Right lobe of liver (tissue), 4 donors: ENCODE measurements at regions not wholly inside any gene's neighbourhood (a gene's known extent, or its start where the extent isn't known, plus 50 kb on each side); places are given as distances from the start of the nearest gene placed in this dataset.

Experiments used
- CTCF ChIP-seq, 4 donors: fragments of 200-600 bp in 3 of 4; fragments of 450-650 bp in 1 of 4; IDR thresholded peaks; one replicate each; pipeline versions ENCODE4 v1.5.1 to v1.8.0; 2016 to 2022; ENCODE audit warnings: antibody characterized with exemption in 4 of 4, mild to moderate bottlenecking in 2 of 4
- POLR2A ChIP-seq: fragments of 450-650 bp; IDR thresholded peaks from one replicate; pipeline ENCODE4 v1.6.1; 2017; ENCODE audit warnings: antibody characterized with exemption, mild to moderate bottlenecking
- donor health status: DM: no; HTN: no; CAD: no.
- donor health status: DM: no; HTN: no; CAD: no.
- donor health status: DM: no; HTN: yes; CAD: no.

GRCh38 chr1:239260842-239261241 lies 125.5 kb upstream of the CHRM3 start:
- TF ChIP-seq CTCF (IDR thresholded peaks at IDR 0.05) = no peak
- no peak for TF ChIP-seq POLR2A
